COLO829 (cell line): ENCODE measurements at regions not wholly inside any gene's neighbourhood (a gene's known extent, or its start where the extent isn't known, plus 50 kb on each side); places are given as distances from the start of the nearest gene placed in this dataset.
"Not testable (repeated sequence)": the region's sequence is repeated elsewhere in the genome, so short reads cannot be mapped to it uniquely, and the experiment has no call there.

Experiments
- DNase-seq: peaks from one replicate; pipeline ENCODE4 v3.0.0; 2012; ENCODE audit warnings: low spot score

DNA sequence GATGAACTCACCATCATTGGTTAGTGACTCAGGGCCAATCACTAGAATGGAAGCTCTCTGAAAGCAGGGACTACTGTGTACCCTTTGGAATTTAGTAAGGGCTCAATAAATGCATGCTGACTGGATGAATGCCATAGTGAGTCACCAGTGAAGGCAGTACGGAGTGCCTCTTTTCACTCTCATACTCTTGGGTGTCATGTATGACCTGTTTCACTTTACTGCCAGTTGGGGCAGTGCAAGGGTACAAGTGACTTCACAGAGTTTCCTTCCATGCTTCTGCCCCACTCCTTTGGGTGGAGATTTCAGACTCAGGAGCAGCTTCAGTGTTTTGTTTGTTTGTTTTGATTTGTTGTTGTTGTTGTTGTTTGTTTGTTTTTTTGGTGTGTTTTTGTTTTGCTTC is 57.7 kb downstream of the SOX3 start:
- DNase-seq = no peak

DNA sequence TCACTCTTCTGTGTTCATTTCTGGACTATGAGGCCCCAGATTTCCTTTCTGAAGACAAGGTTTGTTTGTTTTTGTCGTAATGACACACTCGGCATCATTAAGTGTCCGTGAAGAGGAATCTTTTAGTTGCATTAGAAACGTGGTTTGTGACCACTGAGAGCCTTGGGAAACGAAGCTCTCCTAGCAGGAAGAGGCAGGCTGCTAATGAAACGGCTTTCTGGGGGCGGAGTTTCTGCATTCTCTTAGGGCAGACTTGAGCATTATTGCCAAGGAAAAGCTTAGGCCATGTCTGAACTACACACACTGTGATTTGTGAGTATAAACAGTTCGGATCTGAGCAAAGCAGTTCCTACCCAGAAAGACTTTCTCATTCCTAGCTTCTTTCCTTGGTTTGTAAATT is 64.0 kb downstream of the SOX3 start:
- no peak for DNase-seq

DNA sequence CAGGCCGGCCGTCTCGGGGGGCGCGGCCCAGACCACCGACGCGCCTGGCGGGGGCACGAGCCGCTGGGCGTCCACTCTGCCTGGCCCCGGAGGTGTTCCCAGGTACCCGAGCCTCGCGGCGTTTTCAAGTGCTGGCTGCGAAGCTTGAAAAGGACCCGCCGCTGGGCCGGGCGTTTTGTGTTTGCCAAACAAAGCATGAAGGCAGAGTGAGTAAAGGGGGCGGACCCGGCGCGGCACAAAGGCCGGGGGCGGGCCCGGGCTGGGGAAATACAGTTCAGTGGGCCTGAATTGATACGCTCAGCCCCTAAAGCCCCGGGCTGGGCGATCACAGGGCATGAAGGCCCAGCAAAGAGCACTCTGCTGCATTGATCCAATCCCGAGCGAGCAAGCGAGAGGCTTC is 65.4 kb downstream of the SOX3 start:
- no peak for DNase-seq

GRCh38 chrX:140434347-140434746 is 70.5 kb downstream of the SOX3 start:
- no peak for DNase-seq

DNA sequence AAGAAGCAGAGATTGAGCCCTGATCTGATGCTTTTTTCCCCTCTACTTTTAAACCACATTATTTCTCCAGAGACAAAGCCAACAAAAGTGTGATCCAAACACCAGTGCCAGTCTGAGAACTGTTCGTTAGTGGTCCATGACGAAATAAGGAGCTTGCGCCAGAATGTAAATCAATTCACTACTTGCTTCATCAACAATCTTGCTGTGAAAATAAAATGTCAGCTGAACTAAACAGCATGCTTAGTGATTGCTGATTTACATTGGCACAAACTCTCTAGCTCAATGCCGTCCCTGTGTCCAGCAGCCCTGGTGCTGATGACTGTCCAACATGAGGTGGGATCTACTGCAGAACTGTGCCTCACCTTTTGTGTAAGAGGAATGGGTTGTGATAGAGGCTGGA is 71.3 kb downstream of the SOX3 start:
- DNase-seq = no peak

GRCh38 chrX:140432346-140433175 is 72.3 kb downstream of the SOX3 start:
- DNase-seq = no peak

GRCh38 chrX:140431521-140431920 is 73.3 kb downstream of the SOX3 start:
- DNase-seq = no peak

- DNase-seq = no peak
These were observed 79.0 kb downstream of the SOX3 start for GRCh38 chrX:140425712-140426395.

- DNase-seq = no peak
These were observed 82.4 kb downstream of the SOX3 start for GRCh38 chrX:140422501-140422900.

DNA sequence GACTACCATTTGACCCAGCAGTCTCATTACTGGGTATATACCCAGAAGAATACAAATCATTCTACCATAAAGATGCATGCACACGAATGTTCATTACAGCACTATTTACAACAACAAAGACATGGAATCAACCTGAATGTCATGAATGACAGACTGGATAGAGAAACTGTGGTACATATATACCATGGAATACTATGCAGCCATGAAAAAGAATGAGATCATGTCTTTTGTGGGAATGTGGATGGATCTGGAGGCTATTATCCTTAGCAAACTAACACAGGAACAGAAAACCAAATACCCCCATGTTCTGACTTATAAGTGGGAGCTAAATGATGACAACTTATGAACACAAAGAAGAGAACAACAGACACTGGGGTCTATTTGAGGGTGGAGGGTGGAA is 102.7 kb downstream of the SOX3 start:
- not testable (repeated sequence) for DNase-seq

- not testable (repeated sequence) for DNase-seq
These were observed 108.5 kb downstream of the SOX3 start for GRCh38 chrX:140396326-140396725.

GRCh38 chrX:140393507-140393906 is 111.4 kb downstream of the SOX3 start:
- DNase-seq = no peak

- DNase-seq = no peak
These were observed 113.6 kb downstream of the SOX3 start for GRCh38 chrX:140391313-140391712.

DNA sequence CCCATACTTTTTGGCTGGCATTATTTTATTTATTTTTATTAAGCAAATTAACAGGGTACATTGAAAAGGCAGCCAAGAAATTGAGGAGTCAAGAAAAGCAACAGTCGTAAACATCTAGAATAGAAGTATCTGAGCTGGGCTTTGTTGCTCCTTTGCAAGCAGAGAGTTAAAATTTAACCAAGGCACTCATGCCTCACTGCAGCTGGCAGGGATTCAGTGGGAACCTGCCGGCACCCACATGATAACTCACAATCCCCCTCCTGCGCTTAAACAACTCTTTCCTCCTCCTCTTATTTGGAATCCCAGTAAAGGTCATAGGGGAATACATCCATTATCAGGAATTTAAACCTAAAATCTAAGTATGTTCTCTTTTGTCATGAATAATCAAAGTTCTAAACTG is 115.5 kb downstream of the SOX3 start:
- no peak for DNase-seq

GRCh38 chrX:140362861-140363260 is 142.0 kb downstream of the SOX3 start:
- DNase-seq = no peak

DNA sequence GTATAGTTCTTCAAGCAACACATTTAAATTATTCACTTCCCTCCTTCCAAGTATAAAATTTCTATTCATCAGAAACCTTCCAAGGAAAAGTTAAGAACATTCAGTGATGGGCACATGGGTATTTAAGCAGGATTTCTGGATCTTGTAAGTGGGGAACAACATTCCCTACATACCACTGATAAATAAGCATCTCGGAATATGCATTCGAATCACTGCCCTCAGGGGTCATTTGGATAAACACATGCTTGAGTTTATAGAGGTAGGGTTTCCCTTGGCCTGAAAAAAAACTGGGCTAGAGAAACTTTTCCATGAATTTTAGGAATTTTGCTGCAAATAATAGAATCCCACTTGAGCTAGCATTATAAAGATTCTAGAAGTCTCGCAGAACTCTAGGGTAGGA is 143.9 kb downstream of the SOX3 start:
- DNase-seq = no peak

DNA sequence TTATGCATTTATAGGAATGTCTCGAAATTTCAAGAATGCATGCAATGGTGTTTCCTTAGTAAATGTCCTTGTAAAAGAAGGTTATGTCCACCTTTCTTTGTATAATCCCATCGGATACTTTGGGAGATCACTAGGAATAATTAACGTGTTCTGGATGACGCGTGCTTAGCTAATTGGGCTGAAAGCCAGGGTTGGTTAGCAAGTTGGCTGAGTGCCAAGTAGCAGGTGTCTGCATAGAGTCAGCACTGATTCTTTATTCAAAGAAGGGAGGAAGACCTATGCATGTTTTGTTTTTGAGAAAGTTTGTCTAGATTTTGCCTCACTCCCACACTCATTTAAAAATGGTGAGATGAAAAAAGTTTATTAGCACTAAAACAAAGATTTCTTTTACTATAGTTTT is 144.6 kb downstream of the SOX3 start:
- DNase-seq = no peak

DNA sequence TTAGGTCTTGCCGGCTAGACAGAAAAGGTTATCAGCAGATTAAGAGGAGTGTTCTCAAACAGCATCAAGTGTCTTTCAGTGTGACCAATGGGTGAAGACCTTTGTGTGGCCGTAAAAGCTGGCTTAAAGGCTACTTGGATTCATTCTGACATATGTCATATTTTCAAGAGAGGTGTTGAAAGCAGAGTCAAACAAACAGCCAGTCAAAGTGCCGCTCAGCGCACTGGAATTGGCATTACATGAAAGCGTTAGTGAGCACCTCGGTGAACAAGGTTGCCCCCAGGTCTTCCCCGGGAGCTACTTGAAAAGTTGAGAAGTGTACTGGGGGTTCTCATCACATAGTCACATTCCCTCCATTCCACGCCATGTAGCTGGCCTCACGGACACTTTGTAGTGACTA is 148.9 kb downstream of the SOX3 start:
- no peak for DNase-seq

- DNase-seq = no peak
These were observed 149.4 kb downstream of the SOX3 start for GRCh38 chrX:140355429-140355828.

GRCh38 chrX:140354431-140355120 is 150.3 kb downstream of the SOX3 start:
- DNase-seq = no peak

DNA sequence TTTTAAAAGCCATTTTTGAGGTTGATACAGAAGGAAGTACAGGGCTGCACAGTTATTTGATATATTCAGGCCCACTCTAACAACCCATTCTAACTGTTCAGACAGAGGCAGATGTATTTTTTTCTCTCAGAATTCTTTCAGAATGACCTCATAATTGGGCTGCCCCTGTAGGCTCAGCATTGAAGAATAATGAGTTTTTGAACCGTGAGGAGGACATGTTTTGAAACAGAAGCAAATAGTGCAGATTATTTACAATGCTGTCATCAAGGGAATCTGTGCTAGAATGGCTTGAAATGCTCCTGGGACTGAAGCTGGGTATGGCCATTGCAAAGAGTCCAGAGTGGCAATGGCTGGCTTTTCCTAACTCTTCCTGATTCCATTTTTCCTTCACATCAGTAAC is 158.1 kb downstream of the SOX3 start:
- DNase-seq = no peak

GRCh38 chrX:140343226-140343868 is 161.5 kb downstream of the SOX3 start:
- DNase-seq = no peak

- DNase-seq = no peak
These were observed 162.5 kb downstream of the SOX3 start for GRCh38 chrX:140342410-140342809.
